HCT116 (cell line): ENCODE measurements at regions not wholly inside any gene's neighbourhood (a gene's known extent, or its start where the extent isn't known, plus 50 kb on each side); places are given as distances from the start of the nearest gene placed in this dataset.

Experiments
- ATAC-seq: fragments of 200-7000 bp; cut with Tn5 transposase; 2 replicates; pipeline ENCODE4 v1.9.1; 2020; ENCODE audit warnings: mild to moderate bottlenecking, moderate library complexity
- BruUV-seq: library from RNA; stranded (reverse); fragments of 400-500 nt; replicated peaks from 2 replicates; lab custom pipeline; 2021; lab: Mats Ljungman, UMichigan
- CTCF ChIA-PET: fragments of 300-600 bp; sonication (Branson Sonifier 250); formaldehyde crosslinking; loops from one replicate; lab custom pipeline; 2021; ENCODE audit warnings: antibody characterized with exemption; lab: Charles Lee
- POLR2A ChIA-PET: fragments of 300-600, 350-600 bp; sonication (Branson Sonifier 250); formaldehyde crosslinking; loops from one replicate; lab custom pipeline; 2021; ENCODE audit warnings: antibody characterized with exemption; lab: Charles Lee
- RAD21 ChIA-PET, 2 experiments: fragments of 300-600 bp; sonication (Branson Sonifier 250); formaldehyde crosslinking; loops; one replicate each; lab custom pipeline; 2023; ENCODE audit warnings: low total read pairs in 2 of 2; ENCODE audit not compliant: uncharacterized antibody in 2 of 2, unreplicated experiment in 2 of 2, low non-redundant PET in 1 of 2; lab: Charles Lee
- DNase-seq: peaks from one replicate; pipeline ENCODE4 v3.0.0-alpha.2; 2010; ENCODE audit warnings: low read depth, low spot score
- H2AFZ ChIP-seq: fragments of 200-600 bp; shearing (Covaris generic), sonication (generic); 2 replicates; pipeline ENCODE4 v1.6.1; 2017; ENCODE audit warnings: low read depth, mixed run types, mixed read lengths, antibody characterized with exemption, low read length; ENCODE audit not compliant: poor library complexity, severe bottlenecking
- H3K27ac ChIP-seq: 2 replicates; pipeline ENCODE4 v1.5.1; 2012; ENCODE audit warnings: low read depth, low read length
- H3K27me3 ChIP-seq: fragments of 200-600 bp; sonication (generic); 2 replicates; pipeline ENCODE4 v1.6.1; 2016; ENCODE audit warnings: mixed run types, low read length, mixed read lengths; ENCODE audit not compliant: insufficient read depth
- H3K36me3 ChIP-seq, 2 experiments: fragments of 200-500 bp in 1 of 2; fragments of 200-600 bp in 1 of 2; sonication (Bioruptor generic) in 1 of 2; sonication (generic) in 1 of 2; 2 replicates each; pipeline versions ENCODE4 v1.5.1 to v1.6.1; 2014 to 2016; ENCODE audit warnings: low read length in 2 of 2, inconsistent platforms in 1 of 2, mixed read lengths in 1 of 2, mixed run types in 1 of 2; ENCODE audit not compliant: insufficient read depth in 2 of 2, control insufficient read depth in 1 of 2
- H3K4me1 ChIP-seq, 2 experiments: fragments of 200-600 bp in 1 of 2; sonication (generic) in 1 of 2; 2 replicates each; pipeline versions ENCODE4 v1.5.1 to v1.6.1; 2012 to 2017; ENCODE audit warnings: low read length in 2 of 2, inconsistent platforms in 1 of 2, mild to moderate bottlenecking in 1 of 2, mixed read lengths in 1 of 2, mixed run types in 1 of 2, moderate library complexity in 1 of 2; ENCODE audit not compliant: insufficient read depth in 2 of 2, control insufficient read depth in 1 of 2
- H3K4me2 ChIP-seq: fragments of 200-600 bp; sonication (generic); 2 replicates; pipeline ENCODE4 v1.6.1; 2017; ENCODE audit warnings: mixed run types, low read length, mixed read lengths
- H3K4me3 ChIP-seq, 2 experiments: fragments of 200-600 bp in 1 of 2; sonication (generic) in 1 of 2; replicated peaks in 1 of 2; 2 replicates each; pipeline ENCODE4 v1.5.1; 2011 to 2016; ENCODE audit warnings: low read length in 2 of 2, control low read depth in 1 of 2, low read depth in 1 of 2, mild to moderate bottlenecking in 1 of 2, mixed read lengths in 1 of 2, mixed run types in 1 of 2
- H3K79me2 ChIP-seq: fragments of 200-600 bp; sonication (generic); 2 replicates; pipeline ENCODE4 v1.6.1; 2017; ENCODE audit warnings: mild to moderate bottlenecking, mixed run types, low read length, moderate library complexity, mixed read lengths; ENCODE audit not compliant: insufficient read depth
- H3K9ac ChIP-seq: fragments of 200-600 bp; sonication (generic); 2 replicates; pipeline ENCODE4 v1.6.1; 2016; ENCODE audit warnings: low read length, mixed read lengths
- H3K9me2 ChIP-seq: fragments of 200-600 bp; sonication (generic), shearing (Covaris generic); 2 replicates; pipeline ENCODE4 v1.6.1; 2017; ENCODE audit warnings: mixed run types, mild to moderate bottlenecking, moderate library complexity; ENCODE audit not compliant: insufficient read depth
- H3K9me3 ChIP-seq, 2 experiments: fragments of 200-500 bp in 1 of 2; fragments of 200-600 bp in 1 of 2; sonication (Bioruptor generic) in 1 of 2; sonication (generic) in 1 of 2; 2 replicates each; pipeline ENCODE4 v1.6.1; 2014 to 2017; ENCODE audit warnings: low read length in 2 of 2, mixed read lengths in 2 of 2, inconsistent platforms in 1 of 2, low read depth in 1 of 2, mild to moderate bottlenecking in 1 of 2, mixed run types in 1 of 2, moderate library complexity in 1 of 2; ENCODE audit not compliant: control insufficient read depth in 1 of 2, insufficient read depth in 1 of 2
- H4K20me1 ChIP-seq: fragments of 200-600 bp; sonication (generic), shearing (Covaris generic); 2 replicates; pipeline ENCODE4 v1.6.1; 2017; ENCODE audit warnings: mixed run types, mild to moderate bottlenecking, moderate library complexity; ENCODE audit not compliant: insufficient read depth
- CEBPB ChIP-seq: IDR thresholded peaks from 2 replicates; pipeline ENCODE4 v1.6.1; 2012; ENCODE audit warnings: low read depth
- ELF1 ChIP-seq: IDR thresholded peaks from 2 replicates; pipeline ENCODE4 v1.6.1; 2012; ENCODE audit warnings: low read depth, borderline replicate concordance
- JUND ChIP-seq: IDR thresholded peaks from 2 replicates; pipeline ENCODE4 v1.6.1; 2012
- MAX ChIP-seq: IDR thresholded peaks from 2 replicates; pipeline ENCODE4 v1.6.1; 2012
- POLR2AphosphoS5 ChIP-seq: IDR thresholded peaks from 2 replicates; pipeline ENCODE4 v1.6.1; 2011; ENCODE audit warnings: mild to moderate bottlenecking, low read depth, low read length, moderate library complexity
- REST ChIP-seq: IDR thresholded peaks from 2 replicates; pipeline ENCODE4 v1.6.1; 2012; ENCODE audit warnings: low read depth
- SIN3A ChIP-seq: IDR thresholded peaks from 2 replicates; pipeline ENCODE4 v1.6.1; 2012; ENCODE audit warnings: low read depth
- TCF7L2 ChIP-seq: IDR thresholded peaks from 2 replicates; pipeline ENCODE4 v1.7.0; 2011; ENCODE audit warnings: borderline replicate concordance, inconsistent platforms; ENCODE audit not compliant: insufficient read depth, insufficient read length; ENCODE audit errors: extremely low read depth
- ZFX ChIP-seq: fragments of 450-650 bp; IDR thresholded peaks from 2 replicates; pipeline ENCODE4 v1.6.1; 2017
- ZNF274 ChIP-seq: fragments of 200-500 bp; sonication (Bioruptor generic); IDR thresholded peaks from 2 replicates; pipeline ENCODE4 v1.6.1; 2014; ENCODE audit warnings: mild to moderate bottlenecking, low read depth, low read length, inconsistent platforms
- intact Hi-C: fragments of 100-400 bp; cut with micrococcal nuclease; formaldehyde crosslinking; loops from 2 replicates; pipeline ENCODE4 v1.10.0; 2022
- TF ChIP-seq, protein P1 (sequence below), 3 experiments: fragments of 200-600 bp in 1 of 3; sonication (generic) in 1 of 3; IDR thresholded peaks in 2 of 3; conservative IDR thresholded peaks in 1 of 3; 2 replicates each; pipeline ENCODE4 v1.5.1; 2012 to 2017; ENCODE audit warnings: low read depth in 2 of 3, low read length in 2 of 3, antibody characterized with exemption in 1 of 3, borderline replicate concordance in 1 of 3, control low read depth in 1 of 3, mild to moderate bottlenecking in 1 of 3, mixed read lengths in 1 of 3, mixed run types in 1 of 3, moderate library complexity in 1 of 3; ENCODE audit not compliant: insufficient read depth in 1 of 3

DNA sequence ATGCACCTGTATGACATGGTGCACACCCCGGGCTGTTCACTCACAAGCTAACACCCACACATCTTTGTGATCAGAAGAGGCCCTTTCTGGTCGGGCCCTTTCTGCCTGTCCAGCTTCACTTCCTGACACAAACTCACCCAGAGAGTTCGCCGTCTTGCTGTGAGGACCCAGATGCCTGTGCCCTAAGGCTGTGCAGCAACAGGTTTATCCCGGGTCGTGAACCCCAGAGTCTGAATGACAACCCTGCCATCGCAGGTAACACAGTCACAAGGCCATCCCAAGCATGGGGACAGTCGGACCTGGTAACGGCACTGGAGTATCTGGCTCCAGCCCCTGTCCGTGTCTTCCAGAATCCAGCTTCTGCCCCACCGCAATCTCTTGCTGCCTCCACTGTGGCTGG, 235.1 kb downstream of the BUD13 start:
- Histone ChIP-seq H3K9me2 (no peaks in the 10 kb centered on the region), H3K36me3 (no peaks in the 10 kb centered on the region), H2AFZ (no peak overlapping the region), H3K9me3 (no peaks in the 10 kb centered on the region), H4K20me1 (no peaks in the 10 kb centered on the region), H3K27ac (no peak overlapping the region), H3K4me3 (no peak overlapping the region), H3K4me1 (no peaks in the 10 kb centered on the region), H3K79me2 (no peaks in the 10 kb centered on the region), H3K27me3 (peaks cover 95% of the 10 kb centered on the region), H3K4me2 (no peak overlapping the region), H3K9ac (no peak overlapping the region)
- BruUV-seq, result no TSS peak
- ChIA-PET POLR2A (no interaction called here), CTCF (no interaction called here), RAD21 (no interaction called here)
- TF ChIP-seq CEBPB (no peak), REST (no peak), POLR2AphosphoS5 (no peak), ZNF274 (no peak), MAX (no peak), ELF1 (no peak), JUND (no peak), TCF7L2 (no peak), ZFX (no peak), SIN3A (no peak)
- TF ChIP-seq, protein P1, sequence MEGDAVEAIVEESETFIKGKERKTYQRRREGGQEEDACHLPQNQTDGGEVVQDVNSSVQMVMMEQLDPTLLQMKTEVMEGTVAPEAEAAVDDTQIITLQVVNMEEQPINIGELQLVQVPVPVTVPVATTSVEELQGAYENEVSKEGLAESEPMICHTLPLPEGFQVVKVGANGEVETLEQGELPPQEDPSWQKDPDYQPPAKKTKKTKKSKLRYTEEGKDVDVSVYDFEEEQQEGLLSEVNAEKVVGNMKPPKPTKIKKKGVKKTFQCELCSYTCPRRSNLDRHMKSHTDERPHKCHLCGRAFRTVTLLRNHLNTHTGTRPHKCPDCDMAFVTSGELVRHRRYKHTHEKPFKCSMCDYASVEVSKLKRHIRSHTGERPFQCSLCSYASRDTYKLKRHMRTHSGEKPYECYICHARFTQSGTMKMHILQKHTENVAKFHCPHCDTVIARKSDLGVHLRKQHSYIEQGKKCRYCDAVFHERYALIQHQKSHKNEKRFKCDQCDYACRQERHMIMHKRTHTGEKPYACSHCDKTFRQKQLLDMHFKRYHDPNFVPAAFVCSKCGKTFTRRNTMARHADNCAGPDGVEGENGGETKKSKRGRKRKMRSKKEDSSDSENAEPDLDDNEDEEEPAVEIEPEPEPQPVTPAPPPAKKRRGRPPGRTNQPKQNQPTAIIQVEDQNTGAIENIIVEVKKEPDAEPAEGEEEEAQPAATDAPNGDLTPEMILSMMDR (IDR thresholded peaks at IDR 0.05 in 2 of 3, conservative IDR thresholded peaks at IDR 0.05 in 1 of 3; ENCODE audit: borderline replicate concordance in 1 of 3, insufficient read depth in 1 of 3, low read depth in 2 of 3, low read length in 2 of 3), result no peak
- ATAC-seq (no peak), DNase-seq (no peak)
- intact Hi-C loops, result no loop called here
